CD4-positive, CD25-positive, alpha-beta regulatory T cell (primary cell): ENCODE measurements at regions not wholly inside any gene's neighbourhood (a gene's known extent, or its start where the extent isn't known, plus 50 kb on each side); places are given as distances from the start of the nearest gene placed in this dataset.
A peak's percentile ranks its signal among the peaks of the same experiment; 100 is the strongest.
"Not testable (repeated sequence)": the region's sequence is repeated elsewhere in the genome, so short reads cannot be mapped to it uniquely, and the experiment has no call there.

Experiments used
- ATAC-seq, 2 donors: fragments of 150-1000 bp; cut with Tn5 transposase; one replicate each; pipeline ENCODE4 v1.10.0; 2021; ENCODE audit warnings: low read depth in 2 of 2, moderate number of reproducible peaks in 2 of 2, moderate library complexity in 1 of 2
- DNase-seq, 3 donors: peaks; one replicate each; pipeline versions ENCODE4 v3.0.0 to v3.0.0-alpha.2; 2012 to 2022; ENCODE audit warnings: mixed read lengths in 1 of 3
- H3K27ac ChIP-seq: one replicate; pipeline ENCODE4 v1.7.0; 2013; ENCODE audit warnings: mild to moderate bottlenecking, low read length; ENCODE audit not compliant: insufficient read depth, poor library complexity, severe bottlenecking
- H3K27me3 ChIP-seq: one replicate; pipeline ENCODE4 v1.7.0; 2013; ENCODE audit warnings: low read length; ENCODE audit not compliant: control insufficient read depth, insufficient read depth
- H3K36me3 ChIP-seq: one replicate; pipeline ENCODE4 v1.7.0; 2013; ENCODE audit warnings: mild to moderate bottlenecking, low read length, moderate library complexity; ENCODE audit not compliant: control insufficient read depth, insufficient read depth
- H3K4me1 ChIP-seq: 2 replicates; pipeline ENCODE4 v1.7.0; 2013; ENCODE audit warnings: mild to moderate bottlenecking, low read length; ENCODE audit not compliant: insufficient read depth, control insufficient read depth, poor library complexity, severe bottlenecking
- H3K4me3 ChIP-seq: one replicate; pipeline ENCODE4 v1.7.0; 2013; ENCODE audit warnings: low read depth, mild to moderate bottlenecking, low read length, moderate library complexity
- H3K9me3 ChIP-seq, 2 experiments: 1 replicate in 1 of 2; 2 replicates in 1 of 2; pipeline ENCODE4 v1.7.0; 2013; ENCODE audit warnings: low read length in 2 of 2, mild to moderate bottlenecking in 1 of 2, moderate library complexity in 1 of 2; ENCODE audit not compliant: control insufficient read depth in 2 of 2
- H3K27ac Mint-ChIP-seq, 3 donors: one replicate each; pipeline ENCODE4 v1.8.0; 2020 to 2022; ENCODE audit warnings: mild to moderate bottlenecking in 3 of 3, mixed read lengths in 3 of 3, moderate library complexity in 2 of 3
- H3K27me3 Mint-ChIP-seq: one replicate; pipeline ENCODE4 v1.8.0; 2022; ENCODE audit warnings: mild to moderate bottlenecking, mixed read lengths
- H3K36me3 Mint-ChIP-seq: one replicate; pipeline ENCODE4 v1.8.0; 2020; ENCODE audit warnings: mixed read lengths
- H3K4me1 Mint-ChIP-seq, 4 donors: one replicate each; pipeline ENCODE4 v1.8.0; 2020 to 2022; ENCODE audit warnings: mixed read lengths in 4 of 4, mild to moderate bottlenecking in 1 of 4
- H3K4me3 Mint-ChIP-seq, 4 donors: one replicate each; pipeline ENCODE4 v1.8.0; 2020 to 2022; ENCODE audit warnings: mild to moderate bottlenecking in 4 of 4, mixed read lengths in 4 of 4, moderate library complexity in 3 of 4
- H3K9me3 Mint-ChIP-seq, 7 donors: one replicate each; pipeline ENCODE4 v1.8.0; 2020 to 2022; ENCODE audit warnings: mixed read lengths in 7 of 7, mild to moderate bottlenecking in 3 of 7, moderate library complexity in 2 of 7

DNA sequence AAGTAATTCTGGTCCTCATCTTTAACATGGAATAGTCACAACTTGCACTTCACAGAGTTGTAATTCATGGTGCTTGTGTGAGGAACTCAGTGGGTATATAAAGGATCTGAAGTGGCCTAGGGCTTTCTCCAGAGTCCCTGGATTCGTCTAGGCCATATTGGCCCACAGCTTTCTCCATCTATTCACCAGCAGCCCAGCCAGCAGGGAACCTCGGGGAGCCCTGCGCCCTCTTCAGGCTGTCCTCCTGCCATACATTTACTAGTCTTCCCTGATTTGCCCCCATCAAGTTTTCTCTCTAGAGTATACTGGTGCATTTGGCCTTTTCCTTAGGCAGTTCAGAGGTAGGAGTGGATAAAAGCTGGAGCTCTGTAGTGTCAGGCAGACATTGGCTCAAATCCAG, 278.3 kb downstream of the MYCN start:
- Mint-ChIP-seq H3K27ac (no peak overlapping the region), H3K4me3 (no peak overlapping the region), H3K27me3 (peaks cover 7% of the 10 kb centered on the region), H3K4me1 (no peaks in the 10 kb centered on the region), H3K36me3 (no peaks in the 10 kb centered on the region), H3K9me3 (no peaks in the 10 kb centered on the region)
- Histone ChIP-seq H3K4me3 (no peak overlapping the region), H3K4me1 (no peaks in the 10 kb centered on the region), H3K9me3 (no peaks in the 10 kb centered on the region), H3K27me3 (no peaks in the 10 kb centered on the region), H3K27ac (no peak overlapping the region), H3K36me3 (no peaks in the 10 kb centered on the region)
- DNase-seq (peak in 1 of 3 donors; percentile 11), ATAC-seq (no peak)

DNA sequence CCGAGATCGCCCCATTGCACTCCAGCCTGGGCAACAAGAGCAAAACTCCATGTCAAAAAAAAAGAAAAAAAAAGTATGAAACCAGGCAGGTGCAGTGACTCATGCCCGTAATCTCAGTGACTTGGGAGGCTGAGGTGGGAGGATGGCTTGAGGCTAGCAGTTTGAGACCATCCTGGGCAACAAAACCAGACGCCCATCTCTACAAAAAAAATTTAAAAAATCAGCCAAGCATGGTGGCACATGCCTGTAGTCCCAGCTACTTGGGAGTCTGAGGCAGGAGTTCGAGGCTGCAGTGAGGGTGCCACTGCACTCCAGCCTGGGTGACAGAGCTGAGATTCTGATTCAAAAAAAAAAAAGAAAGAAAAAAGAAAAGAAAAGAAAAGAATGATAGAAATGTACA, 277.8 kb downstream of the MYCN start:
- no peak overlapping the region for H3K4me3 ChIP-seq
- no peak overlapping the region for H3K27ac Mint-ChIP-seq
- H3K9me3 ChIP-seq = no peaks in the 10 kb centered on the region
- H3K27me3 ChIP-seq = no peaks in the 10 kb centered on the region
- H3K27me3 Mint-ChIP-seq = peaks cover 7% of the 10 kb centered on the region
- H3K36me3 Mint-ChIP-seq = no peaks in the 10 kb centered on the region
- DNase-seq (no peak), ATAC-seq (no peak)
- H3K4me3 Mint-ChIP-seq = no peak overlapping the region
- no peaks in the 10 kb centered on the region for H3K4me1 Mint-ChIP-seq
- H3K4me1 ChIP-seq = no peaks in the 10 kb centered on the region
- no peak overlapping the region for H3K27ac ChIP-seq
- no peaks in the 10 kb centered on the region for H3K9me3 Mint-ChIP-seq
- no peaks in the 10 kb centered on the region for H3K36me3 ChIP-seq

DNA sequence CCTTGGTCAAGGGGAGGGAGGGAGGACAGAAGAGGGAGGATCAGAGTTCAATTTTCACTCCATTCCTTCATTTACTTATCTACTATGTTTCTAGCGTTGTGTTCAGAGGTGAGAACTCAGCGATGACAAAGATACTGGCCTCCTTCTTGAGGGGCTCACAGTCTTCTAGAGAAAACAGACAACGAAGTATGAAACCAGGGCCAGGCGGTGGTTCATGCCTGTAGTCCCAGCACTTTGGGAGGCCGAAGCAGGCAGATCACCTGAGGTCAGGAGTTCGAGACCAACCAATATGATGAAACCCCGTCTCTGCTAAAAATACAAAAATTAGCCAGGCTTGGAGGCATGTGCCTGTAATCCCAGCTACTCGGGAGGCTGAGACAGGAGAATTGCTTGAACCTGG, 277.4 kb downstream of the MYCN start:
- H3K4me3 Mint-ChIP-seq, H3K4me1 ChIP-seq, H3K4me3 ChIP-seq, H3K36me3 Mint-ChIP-seq, DNase-seq, H3K4me1 Mint-ChIP-seq, ATAC-seq, H3K27ac Mint-ChIP-seq, H3K36me3 ChIP-seq, H3K9me3 ChIP-seq, H3K27me3 Mint-ChIP-seq, H3K27me3 ChIP-seq, H3K9me3 Mint-ChIP-seq, H3K27ac ChIP-seq: not testable (repeated sequence)

GRCh38 chr2:16217291-16217690, 276.9 kb downstream of the MYCN start:
- no peak overlapping the region for H3K27ac ChIP-seq
- no peaks in the 10 kb centered on the region for H3K4me1 Mint-ChIP-seq
- no peak overlapping the region for H3K4me3 ChIP-seq
- H3K4me3 Mint-ChIP-seq = no peak overlapping the region
- no peak for DNase-seq
- no peaks in the 10 kb centered on the region for H3K9me3 ChIP-seq
- H3K4me1 ChIP-seq = no peaks in the 10 kb centered on the region
- peaks cover 0 to under 1% (median 0%) of the 10 kb centered on the region in 7 donors for H3K9me3 Mint-ChIP-seq
- H3K36me3 ChIP-seq = no peaks in the 10 kb centered on the region
- ATAC-seq = no peak
- H3K27me3 ChIP-seq = no peaks in the 10 kb centered on the region
- no peaks in the 10 kb centered on the region for H3K36me3 Mint-ChIP-seq
- peaks cover 6% of the 10 kb centered on the region for H3K27me3 Mint-ChIP-seq
- no peak overlapping the region for H3K27ac Mint-ChIP-seq

DNA sequence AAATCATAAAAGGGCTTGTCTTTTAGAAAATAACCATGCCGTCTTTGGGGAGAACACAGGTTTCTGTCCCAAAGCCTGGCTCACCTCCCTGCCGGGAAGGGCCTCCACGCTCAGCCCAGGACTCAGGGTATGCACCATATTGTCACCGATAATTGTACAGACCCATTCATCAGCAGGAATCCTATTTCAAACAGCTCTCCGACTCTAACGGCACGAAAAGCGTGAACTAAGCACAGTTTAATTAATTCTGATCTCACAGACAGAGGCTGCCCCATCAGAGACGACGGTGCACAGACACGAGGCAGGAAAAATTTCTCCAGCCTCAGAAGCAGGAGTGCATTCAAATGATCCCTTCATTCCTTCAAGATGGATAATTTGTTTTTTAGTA, 276.2 kb downstream of the MYCN start:
- H3K27me3 Mint-ChIP-seq = peaks cover 4% of the 10 kb centered on the region
- Histone ChIP-seq H3K4me1 (no peaks in the 10 kb centered on the region), H3K27ac (no peak overlapping the region), H3K4me3 (no peak overlapping the region), H3K9me3 (no peaks in the 10 kb centered on the region), H3K36me3 (no peaks in the 10 kb centered on the region), H3K27me3 (no peaks in the 10 kb centered on the region)
- H3K36me3 Mint-ChIP-seq = no peaks in the 10 kb centered on the region
- DNase-seq = no peak
- no peak overlapping the region for H3K27ac Mint-ChIP-seq
- H3K4me1 Mint-ChIP-seq = no peaks in the 10 kb centered on the region
- no peak overlapping the region for H3K4me3 Mint-ChIP-seq
- peaks cover 0 to 1% (median 0%) of the 10 kb centered on the region in 7 donors for H3K9me3 Mint-ChIP-seq
- ATAC-seq = no peak

DNA sequence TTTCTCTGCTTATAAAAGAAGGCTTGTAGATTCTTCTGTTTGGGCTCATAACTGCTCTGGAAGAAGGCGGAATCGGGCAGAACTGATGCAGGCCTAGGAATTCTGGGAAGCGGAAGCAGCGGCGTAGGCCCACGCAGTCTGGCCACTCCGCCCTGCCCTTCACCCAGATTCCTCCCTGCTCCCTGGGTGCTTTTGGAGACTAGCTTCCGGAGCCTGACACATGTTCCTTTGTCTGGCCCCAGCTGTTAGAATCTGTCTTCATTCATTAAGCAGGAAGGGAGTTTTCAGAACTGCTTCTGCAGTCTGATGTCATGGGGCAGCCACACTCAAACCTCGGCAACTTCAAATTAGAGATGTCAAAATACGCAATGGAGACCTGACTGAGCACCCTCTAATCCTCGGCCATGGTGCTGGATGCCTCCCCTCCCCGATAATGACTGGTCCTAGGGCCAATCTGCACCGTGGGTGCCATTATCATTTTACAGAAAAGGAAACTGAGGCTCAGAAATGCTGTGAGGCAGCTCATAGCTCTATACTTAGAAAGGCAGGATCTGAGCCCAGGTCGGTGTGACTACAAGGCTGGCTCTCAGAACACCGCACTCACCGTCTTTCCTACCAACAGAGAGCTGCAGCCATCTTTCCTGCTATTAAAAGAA, 275.7 kb downstream of the MYCN start:
- H3K27ac Mint-ChIP-seq = no peak overlapping the region
- no peaks in the 10 kb centered on the region for H3K9me3 ChIP-seq
- H3K27ac ChIP-seq = no peak overlapping the region
- H3K4me3 Mint-ChIP-seq = no peak overlapping the region
- H3K36me3 Mint-ChIP-seq = no peaks in the 10 kb centered on the region
- no peak overlapping the region for H3K4me3 ChIP-seq
- H3K27me3 ChIP-seq = no peaks in the 10 kb centered on the region
- H3K27me3 Mint-ChIP-seq = peaks cover 4% of the 10 kb centered on the region
- H3K9me3 Mint-ChIP-seq = peaks cover 0 to 1% (median 0%) of the 10 kb centered on the region in 7 donors
- no peaks in the 10 kb centered on the region for H3K4me1 Mint-ChIP-seq
- H3K4me1 ChIP-seq = no peaks in the 10 kb centered on the region
- DNase-seq (no peak), ATAC-seq (no peak)
- no peaks in the 10 kb centered on the region for H3K36me3 ChIP-seq

- Mint-ChIP-seq H3K4me3 (no peak overlapping the region), H3K27ac (no peak overlapping the region), H3K9me3 (peaks cover 0 to 1% (median 0%) of the 10 kb centered on the region in 7 donors), H3K27me3 (peaks cover 8% of the 10 kb centered on the region), H3K36me3 (no peaks in the 10 kb centered on the region), H3K4me1 (no peaks in the 10 kb centered on the region)
- Histone ChIP-seq H3K27ac (no peak overlapping the region), H3K36me3 (no peaks in the 10 kb centered on the region), H3K27me3 (no peaks in the 10 kb centered on the region), H3K4me1 (no peaks in the 10 kb centered on the region), H3K9me3 (no peaks in the 10 kb centered on the region), H3K4me3 (no peak overlapping the region)
- ATAC-seq (no peak), DNase-seq (no peak)
Measured at GRCh38 chr2:16214861-16215260, 274.5 kb downstream of the MYCN start.

DNA sequence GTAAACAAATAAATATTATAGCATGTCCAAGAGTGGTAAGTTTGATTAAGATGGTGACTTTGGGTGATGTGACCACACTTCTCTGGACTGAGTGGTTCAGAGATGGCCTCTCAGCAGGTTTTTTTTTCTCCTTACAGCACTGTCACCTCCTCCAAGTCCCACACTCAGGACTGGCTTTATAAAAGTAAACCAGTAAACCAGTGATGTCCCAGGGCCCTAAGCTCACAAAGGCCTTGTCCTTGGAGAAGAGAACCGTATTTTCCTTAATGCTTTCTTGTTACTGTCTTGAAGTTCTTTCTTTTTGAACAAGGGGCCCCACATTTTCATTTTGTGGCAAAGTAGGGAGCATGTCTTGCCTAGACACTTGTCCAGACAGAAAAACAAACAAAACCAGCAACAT, 274.0 kb downstream of the MYCN start:
- no peak overlapping the region for H3K4me3 ChIP-seq
- Mint-ChIP-seq H3K36me3 (no peaks in the 10 kb centered on the region), H3K4me1 (no peaks in the 10 kb centered on the region), H3K9me3 (peaks cover 0 to 1% (median 0%) of the 10 kb centered on the region in 7 donors), H3K27ac (no peak overlapping the region), H3K27me3 (peaks cover 8% of the 10 kb centered on the region), H3K4me3 (no peak overlapping the region)
- H3K9me3 ChIP-seq = no peaks in the 10 kb centered on the region
- no peaks in the 10 kb centered on the region for H3K27me3 ChIP-seq
- no peaks in the 10 kb centered on the region for H3K36me3 ChIP-seq
- no peak overlapping the region for H3K27ac ChIP-seq
- H3K4me1 ChIP-seq = no peaks in the 10 kb centered on the region
- no peak for DNase-seq
- ATAC-seq = no peak
